GM20431 (cell line): ENCODE measurements at regions not wholly inside any gene's neighbourhood (a gene's known extent, or its start where the extent isn't known, plus 50 kb on each side); places are given as distances from the start of the nearest gene placed in this dataset.
"Not testable (repeated sequence)": the region's sequence is repeated elsewhere in the genome, so short reads cannot be mapped to it uniquely, and the experiment has no call there.

Experiments used
- in situ Hi-C: fragments of 300-500 bp; cut with MseI, MboI; formaldehyde crosslinking; loops from one replicate; pipeline ENCODE4 v1.15.0; 2020; ENCODE audit warnings: low sequenced_read_pairs; ENCODE audit not compliant: unreplicated experiment

DNA sequence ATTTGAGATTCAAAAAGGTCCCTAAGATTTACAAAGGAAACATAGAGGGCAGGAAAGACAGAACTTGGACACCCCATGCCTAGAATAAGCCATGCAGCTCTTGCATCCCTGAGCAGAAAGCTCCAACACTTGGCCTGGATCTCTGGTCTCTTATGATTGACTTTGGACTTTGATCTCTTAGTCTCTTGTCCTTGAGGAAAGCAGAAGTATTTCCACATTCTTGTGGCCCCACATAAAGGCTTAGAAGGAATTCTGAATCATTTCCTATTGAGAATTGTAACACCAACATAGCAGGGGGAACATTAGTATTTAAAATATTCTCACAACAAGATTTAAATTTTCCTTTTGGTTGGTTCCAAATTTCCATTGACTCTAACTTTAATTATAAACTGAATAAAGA lies 283.7 kb upstream of the PRKD1 start:
- in situ Hi-C loops = loop anchor here (25.0 kb wide), 1 partner anchor 674 kb away; no protein-coding TSS in a partner anchor

DNA sequence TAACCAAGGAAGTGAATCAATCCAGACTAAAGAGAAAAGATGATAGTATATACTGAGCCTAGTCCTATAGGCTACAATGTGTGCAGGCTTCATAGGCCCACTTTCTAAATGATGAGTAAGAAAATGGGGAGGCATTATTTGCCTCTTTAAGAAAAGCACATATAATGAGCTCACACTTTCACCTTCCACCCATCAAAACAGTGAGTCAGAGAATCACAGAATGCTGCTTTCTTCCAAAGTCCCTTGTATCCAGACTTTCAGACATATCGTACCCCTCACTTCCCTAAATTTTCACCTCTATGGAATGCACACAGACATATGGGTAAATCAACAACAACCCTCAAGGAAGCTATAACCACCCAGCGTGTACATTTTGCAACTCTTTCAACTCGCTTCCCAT lies 286.4 kb upstream of the PRKD1 start:
- in situ Hi-C loops = loop anchor here (25.0 kb wide), 1 partner anchor 677 kb away; no protein-coding TSS in a partner anchor

DNA sequence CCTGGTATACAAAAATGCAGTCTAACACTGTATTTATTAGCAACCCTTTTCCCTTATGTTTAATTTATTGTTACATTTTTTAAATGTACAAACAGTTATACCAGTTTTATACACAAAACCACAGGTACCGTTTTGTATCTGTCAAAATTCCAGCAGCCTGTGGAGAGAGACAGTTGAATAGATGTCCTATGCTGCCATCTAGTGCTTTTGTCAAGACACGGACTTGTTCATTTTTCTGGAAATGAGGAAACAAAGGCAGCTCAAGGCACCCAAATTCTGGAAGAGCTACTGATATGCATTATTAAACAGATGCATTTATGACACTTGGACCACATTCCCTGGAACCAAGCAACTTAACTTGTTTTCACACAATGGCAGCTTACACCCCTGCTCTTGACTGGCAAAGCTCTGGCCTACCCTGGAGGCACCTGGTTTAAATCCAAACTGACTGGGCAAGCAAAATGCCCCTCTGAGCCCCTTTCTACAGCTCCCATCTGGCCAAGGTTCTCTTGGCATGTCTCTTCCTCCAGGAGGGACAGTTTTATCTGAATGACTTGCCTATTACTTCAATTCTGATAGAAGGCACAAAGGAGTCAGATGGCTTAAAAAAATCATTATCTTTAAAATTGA lies 286.9 kb upstream of the PRKD1 start:
- in situ Hi-C loops = loop anchor here (25.0 kb wide), 1 partner anchor 677 kb away; no protein-coding TSS in a partner anchor

DNA sequence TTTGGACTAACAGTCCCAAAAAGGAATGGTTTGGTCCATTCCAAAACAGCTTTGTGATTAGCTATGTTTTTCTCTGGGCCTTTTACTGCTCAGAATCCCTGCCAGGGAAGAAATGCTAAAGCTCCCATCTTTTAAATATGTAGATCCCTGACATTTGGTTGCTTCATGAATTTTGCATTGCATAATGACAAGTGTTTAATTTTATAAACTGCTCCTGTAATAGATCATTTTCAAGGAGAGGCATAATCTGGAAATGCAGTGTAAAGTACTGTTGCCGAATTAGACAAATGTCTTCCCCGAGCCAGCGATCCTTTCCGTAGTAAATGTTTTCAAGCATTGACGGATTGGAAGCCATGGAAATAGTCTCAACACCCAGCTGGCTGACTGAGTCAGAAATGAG lies 291.3 kb upstream of the PRKD1 start:
- in situ Hi-C loops = loop anchor here (25.0 kb wide), 1 partner anchor 682 kb away; no protein-coding TSS in a partner anchor

DNA sequence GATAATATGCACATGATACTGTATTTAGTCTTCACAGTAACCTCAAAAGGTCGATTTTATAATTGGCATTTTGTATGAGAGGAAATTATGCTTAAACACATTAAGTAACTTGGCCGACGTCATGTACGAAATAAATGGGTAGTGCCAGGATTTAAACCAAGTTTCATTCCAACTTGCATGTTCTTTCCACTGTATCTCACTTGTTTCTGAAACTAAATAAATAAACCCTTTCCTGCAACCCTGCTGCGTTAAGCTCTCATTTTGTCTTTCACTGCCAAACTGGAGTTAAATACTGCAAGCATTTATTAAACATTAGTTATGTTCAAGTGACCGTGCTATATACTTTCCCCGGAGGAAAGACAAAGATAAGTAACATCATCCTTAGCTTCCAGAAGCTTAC lies 293.9 kb upstream of the PRKD1 start:
- in situ Hi-C loops = loop anchor here (25.0 kb wide), 1 partner anchor 684 kb away; no protein-coding TSS in a partner anchor

DNA sequence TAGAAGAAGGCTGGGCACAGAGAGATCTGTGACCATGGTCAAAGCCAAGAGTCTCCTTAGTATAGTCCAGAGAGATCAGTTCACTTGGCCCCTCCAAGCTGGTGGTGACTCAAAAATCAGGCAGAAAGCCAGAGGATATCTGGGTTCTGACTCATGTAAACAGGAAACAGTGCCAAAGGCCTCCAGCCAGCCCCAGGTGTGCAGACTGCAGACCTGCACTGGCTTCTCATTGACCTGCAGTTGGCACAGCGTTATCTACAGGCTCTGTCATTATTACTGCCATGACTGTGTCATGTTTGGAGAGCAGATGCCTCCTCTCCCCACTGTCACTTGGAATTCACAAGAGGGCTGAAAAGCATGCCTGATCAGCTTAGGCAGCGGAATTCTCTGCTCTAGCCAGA lies 295.7 kb upstream of the PRKD1 start:
- in situ Hi-C loops = loop anchor here (25.0 kb wide), 1 partner anchor 686 kb away; no protein-coding TSS in a partner anchor

DNA sequence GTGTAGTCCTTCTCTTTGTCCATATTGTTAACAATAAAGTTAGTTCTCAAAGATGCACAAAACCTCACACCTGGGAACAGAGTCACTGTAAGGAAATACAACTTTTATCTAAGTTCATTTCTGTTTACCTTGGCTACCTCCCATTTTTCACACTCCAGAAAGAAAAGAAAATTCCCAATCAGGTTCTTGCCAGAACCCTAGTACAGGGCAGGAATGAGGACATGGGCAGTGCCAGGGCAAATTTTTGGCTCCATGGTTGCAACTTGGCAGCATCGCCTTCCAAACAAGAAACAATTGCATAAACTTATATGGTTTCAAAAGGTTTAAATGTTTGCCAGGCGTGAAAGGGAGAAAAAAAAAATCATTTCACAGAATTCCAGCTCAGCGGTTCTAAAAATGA lies 296.3 kb upstream of the PRKD1 start:
- in situ Hi-C loops = loop anchor here (25.0 kb wide), 1 partner anchor 687 kb away; no protein-coding TSS in a partner anchor

DNA sequence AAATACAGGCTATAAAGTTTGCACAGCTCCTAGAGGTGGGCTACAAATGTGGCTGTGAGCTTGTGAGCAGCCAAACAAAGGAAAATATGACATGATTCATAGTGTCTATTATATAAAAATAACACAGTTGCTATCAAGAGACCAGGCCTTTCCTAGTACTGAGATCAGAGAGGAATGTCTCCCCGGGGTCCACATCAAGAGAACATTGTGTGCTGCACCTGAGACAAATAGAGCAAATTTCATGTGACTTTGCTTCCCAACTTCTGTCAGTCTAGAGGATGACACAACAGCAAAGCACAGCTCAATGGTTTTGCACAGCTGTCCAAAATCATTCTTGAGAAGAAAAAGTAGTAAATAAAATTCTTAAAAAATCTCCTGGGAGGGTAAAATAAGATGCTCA lies 297.5 kb upstream of the PRKD1 start:
- in situ Hi-C loops = no loop called here

DNA sequence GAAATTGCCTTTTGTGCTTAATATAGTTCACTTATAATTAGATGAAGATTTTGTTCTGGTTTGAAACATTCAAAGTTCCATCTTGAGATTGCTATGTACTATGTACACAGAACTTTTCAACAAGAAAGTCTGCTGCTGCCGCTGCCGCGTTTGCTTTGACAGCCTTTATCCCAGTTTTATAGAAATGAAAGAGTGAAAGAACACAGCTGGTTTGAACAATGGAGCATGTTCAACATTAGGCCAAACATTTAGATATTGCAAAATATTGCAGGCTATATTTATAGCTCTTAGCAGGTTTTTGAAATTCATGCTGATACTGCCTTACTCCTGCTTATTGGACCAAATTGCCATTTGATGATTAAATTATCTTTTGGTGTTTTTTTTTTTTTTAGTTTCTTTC lies 299.8 kb upstream of the PRKD1 start:
- in situ Hi-C loops = no loop called here

DNA sequence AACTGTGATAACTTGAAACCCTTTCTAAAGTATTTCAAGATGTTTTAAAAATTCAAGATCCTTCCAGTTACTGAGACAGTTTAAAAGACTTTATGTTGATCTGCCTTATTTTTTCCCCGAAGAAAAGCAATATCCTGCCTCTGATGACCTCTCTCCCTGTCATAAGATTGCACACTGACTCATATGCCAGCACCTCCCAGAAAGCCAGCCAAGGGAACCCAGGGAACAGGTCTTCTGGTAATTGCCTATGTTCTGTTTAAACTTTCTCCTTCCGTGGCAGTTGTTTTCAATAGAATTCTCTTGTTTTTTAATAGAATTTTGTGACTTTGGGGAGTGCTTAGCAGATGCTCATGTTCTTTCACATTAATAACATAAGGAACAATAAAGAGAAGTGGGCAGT lies 300.2 kb upstream of the PRKD1 start:
- in situ Hi-C loops = no loop called here

DNA sequence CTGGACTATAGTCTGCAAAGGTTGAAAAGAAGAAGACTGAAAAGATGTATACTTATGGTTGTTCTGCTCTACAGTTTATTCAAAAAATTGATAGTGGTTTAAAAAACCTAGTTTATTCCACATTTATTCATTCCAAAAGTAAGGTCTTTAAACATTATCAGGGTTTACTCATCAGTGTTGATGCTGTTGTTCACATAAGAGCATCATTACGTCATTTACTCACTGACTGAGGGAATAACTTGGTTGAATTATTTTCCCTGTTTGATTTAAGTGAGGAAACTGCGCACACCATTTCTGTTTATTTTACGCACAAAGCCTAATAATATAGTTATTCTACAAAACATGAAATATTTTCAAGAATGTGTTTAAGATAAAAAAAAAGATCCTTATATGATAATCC lies 303.1 kb upstream of the PRKD1 start:
- in situ Hi-C loops = no loop called here

DNA sequence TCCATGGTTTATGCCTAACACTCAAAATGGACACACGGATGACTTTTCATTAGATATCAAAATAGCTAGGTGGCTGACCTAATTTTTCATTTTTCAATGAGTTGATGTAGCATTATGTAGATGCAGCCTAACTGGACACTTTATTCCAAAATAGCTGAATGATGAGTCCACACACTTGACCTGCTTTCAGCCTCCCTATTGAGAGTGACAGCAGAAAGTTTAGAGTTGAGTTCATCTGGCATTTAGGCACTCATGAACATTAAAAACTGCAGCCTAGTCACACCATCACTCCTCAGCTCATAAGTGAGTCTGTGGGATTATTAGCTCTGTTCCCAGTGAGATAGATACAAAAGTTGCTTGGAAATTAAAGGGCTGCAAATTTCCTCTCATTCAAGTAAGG lies 307.3 kb upstream of the PRKD1 start:
- in situ Hi-C loops = no loop called here

DNA sequence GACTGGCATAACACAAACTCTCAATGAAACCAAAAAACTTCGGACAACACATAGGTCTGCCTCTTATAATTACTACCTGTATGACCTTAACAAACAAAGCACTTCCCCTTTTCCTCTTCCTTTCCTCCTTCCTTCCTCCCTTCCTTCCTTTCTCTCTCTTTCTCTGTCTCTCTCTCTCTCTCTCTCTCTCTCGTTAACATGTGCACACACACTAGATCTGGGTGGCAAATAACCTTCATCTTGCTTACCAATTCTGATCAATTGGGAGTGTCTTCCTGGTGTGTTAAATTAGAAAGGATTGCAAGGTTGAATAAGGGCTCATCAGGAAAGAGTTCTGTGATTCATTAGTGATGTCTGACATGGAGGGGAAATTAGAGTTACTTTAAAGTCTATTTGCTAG lies 307.8 kb upstream of the PRKD1 start:
- in situ Hi-C loops = no loop called here

DNA sequence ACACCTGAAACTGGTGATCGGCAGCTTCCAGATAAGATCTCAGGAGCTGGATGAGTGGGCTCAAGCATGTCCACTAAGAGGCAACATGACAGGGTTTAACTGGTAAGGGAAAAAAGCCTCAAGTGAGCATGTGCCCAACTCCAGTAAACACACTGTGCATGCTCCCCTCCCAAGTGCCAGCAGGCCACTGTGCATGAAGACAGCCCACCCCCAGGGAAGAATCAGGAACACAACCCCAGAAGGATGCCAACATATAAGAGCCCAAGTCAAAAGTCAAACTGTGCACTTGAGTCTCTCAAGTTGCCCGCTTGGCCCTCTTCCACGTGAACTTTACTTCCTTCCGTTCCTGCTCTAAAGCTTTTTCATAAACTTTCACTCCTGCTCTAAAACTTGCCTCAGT lies 311.3 kb upstream of the PRKD1 start:
- in situ Hi-C loops = no loop called here

DNA sequence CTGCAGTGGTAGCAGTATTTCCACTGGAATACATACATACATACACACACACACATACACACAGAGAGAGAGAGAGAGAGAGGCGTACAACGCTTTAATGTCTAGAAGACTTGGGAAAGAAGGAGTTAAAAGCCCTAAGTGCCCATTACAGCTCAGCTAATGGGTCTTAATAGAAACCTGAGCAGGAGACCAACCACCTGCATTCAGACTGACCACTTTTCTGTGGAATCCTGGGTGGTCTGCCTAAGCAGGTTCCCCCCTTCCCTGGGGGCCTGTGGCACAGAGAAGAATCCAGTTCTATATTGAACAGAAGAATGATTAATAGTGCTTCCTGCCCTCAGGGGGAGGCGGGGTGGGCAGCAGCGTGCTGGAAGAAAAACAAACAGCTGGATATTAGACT lies 312.4 kb upstream of the PRKD1 start:
- in situ Hi-C loops = no loop called here

DNA sequence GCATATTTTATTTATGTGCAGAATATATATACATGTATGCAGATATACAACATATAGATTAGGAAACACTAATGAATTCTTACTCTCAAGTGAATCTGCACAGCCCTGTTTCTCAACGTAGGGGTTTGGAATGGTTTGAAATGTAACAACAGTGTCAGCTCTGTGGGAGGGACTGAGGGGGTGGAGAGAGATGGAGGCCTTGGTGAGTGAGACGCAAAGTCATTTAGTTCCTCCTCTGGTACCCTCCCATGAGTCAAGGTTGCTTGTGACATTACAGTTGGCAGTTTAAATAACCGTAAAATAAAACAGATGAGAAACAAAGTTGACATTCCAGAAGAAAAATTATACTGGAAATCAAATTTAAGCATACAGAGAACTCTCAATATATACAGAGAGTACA lies 313.0 kb upstream of the PRKD1 start:
- in situ Hi-C loops = no loop called here

DNA sequence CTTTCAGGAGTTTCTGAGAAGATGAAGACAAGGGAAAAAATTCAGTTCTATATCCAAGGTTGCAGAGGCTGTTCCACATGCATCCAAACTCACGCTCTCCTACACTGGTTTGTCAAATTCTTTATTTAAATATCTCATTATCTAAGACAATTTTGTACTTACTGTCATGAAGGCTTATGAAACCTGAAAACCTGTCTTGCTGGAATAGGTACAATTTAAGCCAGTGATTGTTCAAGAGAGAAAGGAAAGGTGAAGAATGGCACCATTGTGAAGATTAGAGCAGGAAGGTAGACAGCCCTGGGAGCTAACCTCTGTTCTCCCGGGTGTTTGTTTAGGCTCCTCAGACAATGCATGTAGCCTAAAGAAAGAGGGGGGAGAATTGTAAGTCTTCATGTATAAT lies 315.1 kb upstream of the PRKD1 start:
- in situ Hi-C loops = no loop called here

DNA sequence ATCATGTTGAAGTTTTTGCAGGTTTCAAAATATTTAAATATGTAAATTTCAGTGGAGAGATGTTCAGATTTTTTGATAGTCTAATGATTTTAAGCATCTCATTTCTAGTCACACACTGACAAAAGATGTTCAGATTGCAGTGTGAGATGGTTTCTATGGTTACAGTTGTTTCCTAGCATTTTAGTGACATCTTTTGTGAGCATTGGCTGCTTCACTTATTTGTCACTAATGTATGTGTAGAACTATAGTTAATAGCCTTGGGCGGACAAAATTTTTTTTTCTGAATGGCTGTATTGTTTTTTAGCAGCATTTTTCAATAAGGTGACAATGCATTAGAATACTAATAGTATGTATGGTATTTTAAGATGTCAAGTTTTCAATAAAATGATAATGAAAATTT lies 315.6 kb upstream of the PRKD1 start:
- in situ Hi-C loops = no loop called here

DNA sequence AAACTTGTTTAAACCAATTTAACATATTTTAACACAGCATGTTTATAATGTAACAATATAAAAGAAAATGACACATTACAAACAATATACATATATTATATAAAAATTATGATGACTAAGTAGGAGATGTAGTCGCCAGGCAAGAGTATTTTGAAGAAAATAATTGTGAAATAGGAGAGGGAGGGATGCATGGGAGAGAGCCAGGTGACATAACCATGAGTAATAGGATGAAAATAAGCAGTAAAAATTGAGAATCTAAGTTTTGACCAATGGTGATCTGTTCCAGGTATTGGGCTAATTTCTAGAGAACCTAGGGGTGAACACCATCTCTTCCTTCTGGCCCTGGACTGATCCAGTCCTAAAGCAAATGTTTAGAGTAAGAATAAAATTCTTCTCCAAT lies 315.2 kb upstream of the G2E3 start:
- in situ Hi-C loops = no loop called here

DNA sequence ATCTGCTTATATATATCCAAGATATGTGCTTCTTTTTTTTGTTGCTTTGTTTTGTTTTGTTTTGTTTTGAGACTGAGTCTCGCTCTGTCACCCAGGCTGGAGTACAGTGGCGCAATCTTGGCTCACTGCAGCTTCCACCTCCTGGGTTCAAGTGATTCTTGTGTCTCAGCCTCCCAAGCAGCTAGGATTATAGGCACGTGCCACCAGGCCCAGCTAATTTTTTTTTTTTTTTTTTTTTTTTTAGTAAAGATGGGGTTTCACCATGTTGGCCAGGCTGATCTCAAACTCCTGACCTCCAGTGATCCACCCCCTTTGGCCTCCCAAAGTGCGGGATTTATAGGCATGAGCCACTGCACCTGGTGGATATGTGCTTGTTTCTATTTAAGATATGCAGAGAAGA lies 314.6 kb upstream of the G2E3 start:
- in situ Hi-C loops = not testable (repeated sequence)

DNA sequence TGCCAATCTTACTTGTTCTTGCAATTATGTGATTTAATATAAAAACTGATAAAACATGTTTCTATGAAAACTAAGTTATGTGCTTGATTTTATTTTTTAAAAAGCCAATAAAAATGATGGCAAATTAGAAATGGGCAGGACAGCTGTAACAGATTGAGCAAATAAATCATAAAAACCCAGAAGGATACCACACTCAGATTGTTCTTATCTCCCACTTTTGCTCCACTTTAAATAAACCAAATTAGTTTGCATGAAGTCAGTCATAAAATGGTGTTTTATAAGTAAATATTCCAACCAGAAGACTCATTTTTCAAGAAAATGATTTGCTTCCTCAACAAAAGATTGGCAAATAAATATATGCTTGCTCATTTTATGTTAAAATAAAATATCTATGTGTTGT lies 307.9 kb upstream of the G2E3 start:
- in situ Hi-C loops = no loop called here

DNA sequence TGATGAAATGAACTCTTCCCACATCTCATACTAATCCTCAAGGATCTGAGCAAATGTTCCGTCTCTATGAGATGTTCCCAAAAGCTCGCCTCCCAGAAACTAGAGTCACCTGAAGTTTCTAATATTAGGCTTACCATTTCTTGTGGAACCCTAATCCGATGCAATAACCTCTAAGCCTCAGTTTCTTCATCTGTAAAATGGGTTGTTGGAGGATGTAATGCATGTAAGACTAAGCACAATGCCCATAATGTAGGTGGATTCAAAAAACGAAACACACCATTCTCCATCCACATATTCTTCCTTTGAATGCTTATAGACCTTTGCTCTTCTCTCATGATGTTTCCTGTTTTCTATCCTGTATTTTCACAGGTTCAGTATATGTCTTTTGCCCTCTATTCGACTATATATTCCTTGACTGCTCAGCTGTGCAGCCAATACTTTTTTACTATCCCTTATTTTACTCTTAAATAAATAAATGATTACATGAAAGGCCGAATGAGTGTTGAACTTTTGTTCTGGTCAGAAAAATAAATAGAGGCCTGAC lies 307.3 kb upstream of the G2E3 start:
- in situ Hi-C loops = no loop called here
